Vagina (tissue), 2 donors: ENCODE measurements at regions not wholly inside any gene's neighbourhood (a gene's known extent, or its start where the extent isn't known, plus 50 kb on each side); places are given as distances from the start of the nearest gene placed in this dataset.

Experiments used
- POLR2A ChIP-seq, 2 donors: fragments of 450-650 bp; IDR thresholded peaks; one replicate each; pipeline ENCODE4 v1.6.1; 2017; ENCODE audit warnings: antibody characterized with exemption in 2 of 2, mild to moderate bottlenecking in 2 of 2, moderate library complexity in 2 of 2
- TF ChIP-seq, protein P1 (sequence below), 3 experiments: fragments of 450-650 bp in 2 of 3; fragments of 200-600 bp in 1 of 3; sonication (generic) in 1 of 3; IDR thresholded peaks; one replicate each; pipeline ENCODE4 v1.5.1; 2017 to 2019; ENCODE audit warnings: antibody characterized with exemption in 3 of 3, mild to moderate bottlenecking in 2 of 3, moderate library complexity in 2 of 3

DNA sequence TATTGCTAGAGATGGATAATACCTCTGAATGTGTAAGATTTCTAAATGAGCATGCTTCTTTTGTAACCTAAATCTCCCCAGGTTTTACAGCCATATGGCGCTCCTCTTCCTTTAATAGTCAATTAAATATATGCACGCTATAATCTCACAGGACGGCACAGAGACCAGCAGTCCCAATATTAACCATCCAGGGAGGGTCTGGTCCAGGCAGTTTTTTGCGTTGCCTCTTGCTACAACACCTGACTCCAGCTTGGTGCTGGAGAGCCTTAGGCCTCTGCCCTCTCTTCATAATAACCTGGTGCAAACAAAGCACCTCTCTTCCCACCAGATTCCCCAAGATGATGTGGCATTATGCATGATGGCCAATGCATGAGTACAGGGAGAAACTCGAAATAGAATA, 183.4 kb downstream of the LY86 start:
- TF ChIP-seq, protein P1, sequence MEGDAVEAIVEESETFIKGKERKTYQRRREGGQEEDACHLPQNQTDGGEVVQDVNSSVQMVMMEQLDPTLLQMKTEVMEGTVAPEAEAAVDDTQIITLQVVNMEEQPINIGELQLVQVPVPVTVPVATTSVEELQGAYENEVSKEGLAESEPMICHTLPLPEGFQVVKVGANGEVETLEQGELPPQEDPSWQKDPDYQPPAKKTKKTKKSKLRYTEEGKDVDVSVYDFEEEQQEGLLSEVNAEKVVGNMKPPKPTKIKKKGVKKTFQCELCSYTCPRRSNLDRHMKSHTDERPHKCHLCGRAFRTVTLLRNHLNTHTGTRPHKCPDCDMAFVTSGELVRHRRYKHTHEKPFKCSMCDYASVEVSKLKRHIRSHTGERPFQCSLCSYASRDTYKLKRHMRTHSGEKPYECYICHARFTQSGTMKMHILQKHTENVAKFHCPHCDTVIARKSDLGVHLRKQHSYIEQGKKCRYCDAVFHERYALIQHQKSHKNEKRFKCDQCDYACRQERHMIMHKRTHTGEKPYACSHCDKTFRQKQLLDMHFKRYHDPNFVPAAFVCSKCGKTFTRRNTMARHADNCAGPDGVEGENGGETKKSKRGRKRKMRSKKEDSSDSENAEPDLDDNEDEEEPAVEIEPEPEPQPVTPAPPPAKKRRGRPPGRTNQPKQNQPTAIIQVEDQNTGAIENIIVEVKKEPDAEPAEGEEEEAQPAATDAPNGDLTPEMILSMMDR (IDR thresholded peaks at IDR 0.05), result no peak
- no peak for TF ChIP-seq POLR2A (IDR thresholded peaks at IDR 0.05)
